BJ (cell line): ENCODE measurements at regions not wholly inside any gene's neighbourhood (a gene's known extent, or its start where the extent isn't known, plus 50 kb on each side); places are given as distances from the start of the nearest gene placed in this dataset.

ENCODE experiments used
- CTCF ChIA-PET: fragments of 350-600 bp; formaldehyde crosslinking; extraction: SDS; loops from one replicate; lab custom pipeline; 2021; ENCODE audit warnings: antibody characterized with exemption, inconsistent platforms; lab: Yijun Ruan, JAX
- POLR2A ChIA-PET: fragments of 300-600 bp; sonication (Branson Sonifier 250); formaldehyde crosslinking; extraction: SDS; loops from one replicate; lab custom pipeline; 2021; ENCODE audit warnings: antibody characterized with exemption; lab: Charles Lee
- DNase-seq: peaks from one replicate; pipeline ENCODE4 v3.0.0-alpha.2; 2011; ENCODE audit warnings: low read depth
- H3K27me3 ChIP-seq: 2 replicates; pipeline ENCODE4 v1.6.0; 2011; ENCODE audit warnings: low read length; ENCODE audit not compliant: control insufficient read depth, insufficient read depth
- H3K36me3 ChIP-seq: 2 replicates; pipeline ENCODE4 v1.5.1; 2011; ENCODE audit warnings: low read length; ENCODE audit not compliant: control insufficient read depth, insufficient read depth
- H3K4me3 ChIP-seq: 2 replicates; pipeline ENCODE4 v1.5.1; 2011; ENCODE audit warnings: low read depth, mild to moderate bottlenecking, control low read depth, low read length
- CTCF ChIP-seq: IDR thresholded peaks from 2 replicates; pipeline ENCODE4 v1.5.1; 2011; ENCODE audit warnings: low read depth, mild to moderate bottlenecking, control low read depth, inconsistent platforms, low read length, moderate library complexity; ENCODE audit not compliant: insufficient read depth

- DNase-seq = no peak
- Histone ChIP-seq H3K27me3 (no peaks in the 10 kb centered on the region), H3K4me3 (no peak overlapping the region), H3K36me3 (no peaks in the 10 kb centered on the region)
- ChIA-PET CTCF (no interaction called here), POLR2A (no interaction called here)
- TF ChIP-seq CTCF = no peak
Observed at GRCh38 chr15:46607077-46607476, 972.2 kb downstream of the SQOR start.

GRCh38 chr15:46616033-46616432, 981.2 kb downstream of the SQOR start:
- Histone ChIP-seq H3K36me3 (no peaks in the 10 kb centered on the region), H3K4me3 (no peak overlapping the region), H3K27me3 (no peaks in the 10 kb centered on the region)
- ChIA-PET POLR2A (no interaction called here), CTCF (no interaction called here)
- no peak for TF ChIP-seq CTCF
- no peak for DNase-seq

GRCh38 chr15:46617507-46617906, 982.7 kb downstream of the SQOR start:
- H3K4me3 ChIP-seq = no peak overlapping the region
- no peaks in the 10 kb centered on the region for H3K27me3 ChIP-seq
- no peak for TF ChIP-seq CTCF
- H3K36me3 ChIP-seq = no peaks in the 10 kb centered on the region
- CTCF ChIA-PET = no interaction called here
- POLR2A ChIA-PET = no interaction called here
- no peak for DNase-seq

- ChIA-PET POLR2A (no interaction called here), CTCF (no interaction called here)
- DNase-seq = no peak
- Histone ChIP-seq H3K4me3 (no peak overlapping the region), H3K27me3 (no peaks in the 10 kb centered on the region), H3K36me3 (no peaks in the 10 kb centered on the region)
- TF ChIP-seq CTCF = no peak
Observed at GRCh38 chr15:46618984-46619383, 984.2 kb downstream of the SQOR start.

GRCh38 chr15:46620392-46621013, 985.7 kb downstream of the SQOR start:
- H3K27me3 ChIP-seq = no peaks in the 10 kb centered on the region
- H3K36me3 ChIP-seq = no peaks in the 10 kb centered on the region
- no peak for DNase-seq
- POLR2A ChIA-PET = no interaction called here
- no peak overlapping the region for H3K4me3 ChIP-seq
- no peak for TF ChIP-seq CTCF
- CTCF ChIA-PET = no interaction called here
